ENCODE measurements at regions not wholly inside any gene's neighbourhood (a gene's known extent, or its start where the extent isn't known, plus 50 kb on each side); places are given as distances from the start of the nearest gene placed in this dataset.

DNA sequence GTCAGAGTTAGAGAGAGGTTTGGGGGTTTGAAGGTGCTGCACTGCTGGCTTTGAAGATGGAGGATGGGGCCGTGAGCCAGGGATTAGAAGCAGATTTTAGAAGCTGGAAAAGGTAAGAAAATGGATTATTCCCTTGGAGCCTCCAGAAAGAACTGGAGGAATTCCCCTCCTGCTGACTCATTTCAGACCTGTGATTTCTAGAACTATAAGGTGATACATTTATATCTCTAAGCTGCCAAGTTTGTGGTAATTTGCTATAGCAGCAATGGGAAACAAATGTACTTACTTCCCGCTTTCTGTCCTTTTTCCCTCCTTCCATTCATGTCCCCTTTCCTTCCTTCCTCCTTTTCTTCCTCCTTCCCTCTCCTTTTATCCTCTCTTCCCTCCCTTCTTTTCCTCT lies 78.5 kb upstream of the PCDH8 start:
- DNase-seq (no peak), ATAC-seq (no peak)
- Histone ChIP-seq H3K27me3 (ENCODE audit: insufficient read depth in 3 of 3, low read length in 2 of 3) (peaks cover 0 to 12% (median 6%) of the 10 kb centered on the region in 3 donors), H3K9me3 (no peaks in the 10 kb centered on the region), H3K4me3 (no peak overlapping the region), H3K4me1 (no peaks in the 10 kb centered on the region), H3K36me3 (ENCODE audit: insufficient read depth in 1 of 2, low read depth in 1 of 2) (no peaks in the 10 kb centered on the region), H3K27ac (no peak overlapping the region)
- intact Hi-C loops (cut with DNase I), result no loop called here
- TF ChIP-seq, protein P1, sequence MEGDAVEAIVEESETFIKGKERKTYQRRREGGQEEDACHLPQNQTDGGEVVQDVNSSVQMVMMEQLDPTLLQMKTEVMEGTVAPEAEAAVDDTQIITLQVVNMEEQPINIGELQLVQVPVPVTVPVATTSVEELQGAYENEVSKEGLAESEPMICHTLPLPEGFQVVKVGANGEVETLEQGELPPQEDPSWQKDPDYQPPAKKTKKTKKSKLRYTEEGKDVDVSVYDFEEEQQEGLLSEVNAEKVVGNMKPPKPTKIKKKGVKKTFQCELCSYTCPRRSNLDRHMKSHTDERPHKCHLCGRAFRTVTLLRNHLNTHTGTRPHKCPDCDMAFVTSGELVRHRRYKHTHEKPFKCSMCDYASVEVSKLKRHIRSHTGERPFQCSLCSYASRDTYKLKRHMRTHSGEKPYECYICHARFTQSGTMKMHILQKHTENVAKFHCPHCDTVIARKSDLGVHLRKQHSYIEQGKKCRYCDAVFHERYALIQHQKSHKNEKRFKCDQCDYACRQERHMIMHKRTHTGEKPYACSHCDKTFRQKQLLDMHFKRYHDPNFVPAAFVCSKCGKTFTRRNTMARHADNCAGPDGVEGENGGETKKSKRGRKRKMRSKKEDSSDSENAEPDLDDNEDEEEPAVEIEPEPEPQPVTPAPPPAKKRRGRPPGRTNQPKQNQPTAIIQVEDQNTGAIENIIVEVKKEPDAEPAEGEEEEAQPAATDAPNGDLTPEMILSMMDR (IDR thresholded peaks at IDR 0.05), result no peak
- 69 to 86% (median 80%) methylated on average over 2 of the region's 2 CpGs for WGBS, 3 donors

DNA sequence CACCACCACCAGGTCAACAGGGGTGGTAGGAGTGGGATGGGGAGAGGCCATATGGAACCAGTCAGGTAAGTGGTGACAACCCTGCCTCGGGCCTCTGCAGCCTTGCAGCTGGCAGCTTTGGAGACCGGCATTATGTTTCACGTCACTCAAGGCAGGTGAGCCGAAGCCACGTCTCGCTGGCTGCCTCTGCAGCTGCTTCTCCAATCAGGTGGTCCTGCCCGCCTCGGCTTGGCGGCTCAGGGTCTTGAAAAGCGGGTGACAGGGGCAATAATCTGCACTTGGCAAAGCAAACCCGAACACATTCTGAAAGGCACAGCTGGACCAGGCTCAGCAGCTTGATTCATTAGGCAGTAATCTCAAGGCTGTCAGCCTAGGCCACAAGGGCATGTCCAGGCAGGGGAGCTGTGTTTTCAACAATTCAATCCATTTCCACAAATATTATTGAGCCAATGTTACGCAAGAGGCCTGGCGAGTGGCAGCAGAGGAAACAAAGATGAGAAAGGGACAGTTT lies 77.4 kb upstream of the PCDH8 start:
- Histone ChIP-seq H3K27me3 (ENCODE audit: insufficient read depth in 3 of 3, low read length in 2 of 3) (peaks cover 0 to 12% (median 6%) of the 10 kb centered on the region in 3 donors), H3K36me3 (ENCODE audit: insufficient read depth in 1 of 2, low read depth in 1 of 2) (no peaks in the 10 kb centered on the region), H3K9me3 (no peaks in the 10 kb centered on the region), H3K4me1 (no peaks in the 10 kb centered on the region), H3K4me3 (no peak overlapping the region), H3K27ac (no peak overlapping the region)
- TF ChIP-seq, protein P1 (IDR thresholded peaks at IDR 0.05), result no peak
- 20 to 32% (median 26%) methylated on average over 13 of the region's 13 CpGs for WGBS, 3 donors
- intact Hi-C loops (cut with DNase I), result no loop called here
- ATAC-seq (peak in 3 of 4 donors; percentile 30 to 56 (median 56)), DNase-seq (peak in 1 of 2 donors; percentile 61)

DNA sequence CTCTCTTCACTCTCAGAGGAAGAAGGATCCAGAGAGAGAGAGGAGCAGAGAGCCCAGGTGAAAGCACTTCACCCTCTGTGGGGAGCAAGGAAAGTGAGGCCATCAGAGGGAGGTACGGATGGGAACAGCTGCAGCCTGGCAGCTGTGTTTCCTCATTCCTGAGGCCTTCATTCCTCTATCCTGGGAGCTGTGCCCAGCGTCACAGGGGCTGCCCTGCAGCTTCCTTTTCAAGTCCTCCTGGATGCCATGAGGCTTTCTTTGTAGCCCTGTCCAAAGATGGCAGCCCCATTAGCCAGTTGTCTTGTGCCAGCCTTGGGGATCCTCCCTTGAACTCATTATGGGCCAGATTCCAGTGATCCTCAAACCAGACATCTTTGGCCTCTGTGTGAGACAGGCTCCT lies 76.8 kb upstream of the PCDH8 start:
- no peak overlapping the region for H3K4me3 ChIP-seq
- no peaks in the 10 kb centered on the region for H3K4me1 ChIP-seq
- H3K27me3 ChIP-seq (ENCODE audit: insufficient read depth in 3 of 3, low read length in 2 of 3), result peaks cover 0 to 12% (median 6%) of the 10 kb centered on the region in 3 donors
- H3K27ac ChIP-seq, result no peak overlapping the region
- TF ChIP-seq, protein P1 (IDR thresholded peaks at IDR 0.05), result no peak
- ATAC-seq, result peak in 3 of 4 donors; percentile 41 to 53 (median 44)
- intact Hi-C loops (cut with DNase I), result no loop called here
- H3K36me3 ChIP-seq (ENCODE audit: insufficient read depth in 1 of 2, low read depth in 1 of 2), result no peaks in the 10 kb centered on the region
- peak; percentile 25 to 52 for DNase-seq
- 4 to 13% (median 8%) methylated on average over 2 of the region's 2 CpGs for WGBS, 3 donors
- no peaks in the 10 kb centered on the region for H3K9me3 ChIP-seq

DNA sequence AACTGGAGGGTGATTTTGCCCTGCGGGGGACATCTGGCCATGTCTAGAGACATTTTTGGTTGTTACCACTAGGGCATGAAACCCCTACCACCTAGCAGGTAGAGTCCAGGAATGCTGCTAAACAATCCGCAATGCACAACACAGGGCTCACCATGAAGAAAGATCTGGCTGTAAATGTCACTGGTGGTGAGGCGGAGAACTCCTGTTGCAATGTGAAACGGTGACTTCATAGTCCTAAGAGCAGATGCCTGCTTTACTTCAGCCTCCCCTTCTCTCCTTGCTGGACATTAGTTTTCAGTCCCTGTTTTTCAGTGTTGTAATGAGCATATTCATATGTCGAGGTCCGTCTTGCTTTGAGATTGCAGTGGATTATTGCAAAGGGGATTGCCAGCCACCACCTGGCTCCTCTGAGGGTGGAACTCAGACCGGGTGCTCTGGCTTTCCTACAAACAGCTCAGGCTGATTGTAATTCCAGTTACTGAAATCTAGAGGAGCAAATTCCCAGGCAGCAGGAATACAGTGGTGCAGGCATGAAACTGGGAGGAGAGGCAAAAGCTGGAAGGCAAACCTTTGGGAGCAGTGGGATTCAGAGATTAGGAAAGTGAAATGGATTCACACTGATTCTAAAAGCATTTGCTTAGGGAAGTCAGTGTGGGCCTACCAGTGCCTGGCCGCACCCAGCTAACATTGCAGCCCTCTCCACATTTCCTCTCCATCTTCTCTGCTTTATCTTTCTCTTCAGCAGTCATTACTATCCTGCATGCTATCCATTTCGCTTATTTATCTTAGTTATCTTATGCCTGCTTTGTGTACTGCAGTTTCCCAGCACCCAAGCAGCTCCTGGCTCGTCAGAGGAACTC lies 76.1 kb upstream of the PCDH8 start:
- 35 to 47% (median 38%) methylated on average over 10 of the region's 10 CpGs for WGBS, 3 donors
- no peak for DNase-seq
- Histone ChIP-seq H3K36me3 (ENCODE audit: insufficient read depth in 1 of 2, low read depth in 1 of 2) (no peaks in the 10 kb centered on the region), H3K27ac (no peak overlapping the region), H3K27me3 (ENCODE audit: insufficient read depth in 3 of 3, low read length in 2 of 3) (peaks cover 0 to 12% (median 6%) of the 10 kb centered on the region in 3 donors), H3K4me1 (no peaks in the 10 kb centered on the region), H3K9me3 (no peaks in the 10 kb centered on the region), H3K4me3 (no peak overlapping the region)
- no peak for ATAC-seq
- TF ChIP-seq, protein P1 (IDR thresholded peaks at IDR 0.05), result no peak
- intact Hi-C loops (cut with DNase I), result no loop called here
